Panc1 (cell line): ENCODE measurements at regions not wholly inside any gene's neighbourhood (a gene's known extent, or its start where the extent isn't known, plus 50 kb on each side); places are given as distances from the start of the nearest gene placed in this dataset.

Experiments used
- REST ChIP-seq, 2 experiments: IDR thresholded peaks; 2 replicates each; pipeline ENCODE4 v1.6.1; 2011 to 2012; ENCODE audit warnings: low read depth in 2 of 2, control low read depth in 1 of 2, low read length in 1 of 2, mild to moderate bottlenecking in 1 of 2, moderate library complexity in 1 of 2; ENCODE audit not compliant: insufficient read depth in 1 of 2
- TF ChIP-seq, protein P1 (sequence below): fragments of 450-650 bp; IDR thresholded peaks from 2 replicates; pipeline ENCODE4 v1.5.1; 2017; ENCODE audit warnings: mild to moderate bottlenecking

DNA sequence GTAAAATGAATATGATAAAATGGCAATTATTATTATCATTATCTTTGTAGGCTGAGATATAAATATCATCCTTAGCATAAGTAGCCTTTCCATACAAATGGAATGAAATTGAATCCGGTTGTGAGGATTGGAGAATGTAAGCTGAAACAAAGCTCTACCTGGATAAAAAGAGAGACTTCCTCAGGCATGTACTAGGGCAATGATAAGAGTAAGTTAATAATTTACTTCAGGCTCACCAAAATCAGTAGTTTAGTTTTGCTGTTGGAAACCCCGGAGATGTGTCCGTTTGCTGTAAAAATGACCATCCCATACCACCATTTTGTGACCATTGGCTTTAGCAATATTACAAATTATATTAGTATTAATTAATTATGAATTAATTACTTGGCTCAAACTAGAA, 96.3 kb downstream of the C12orf75 start:
- TF ChIP-seq, protein P1, sequence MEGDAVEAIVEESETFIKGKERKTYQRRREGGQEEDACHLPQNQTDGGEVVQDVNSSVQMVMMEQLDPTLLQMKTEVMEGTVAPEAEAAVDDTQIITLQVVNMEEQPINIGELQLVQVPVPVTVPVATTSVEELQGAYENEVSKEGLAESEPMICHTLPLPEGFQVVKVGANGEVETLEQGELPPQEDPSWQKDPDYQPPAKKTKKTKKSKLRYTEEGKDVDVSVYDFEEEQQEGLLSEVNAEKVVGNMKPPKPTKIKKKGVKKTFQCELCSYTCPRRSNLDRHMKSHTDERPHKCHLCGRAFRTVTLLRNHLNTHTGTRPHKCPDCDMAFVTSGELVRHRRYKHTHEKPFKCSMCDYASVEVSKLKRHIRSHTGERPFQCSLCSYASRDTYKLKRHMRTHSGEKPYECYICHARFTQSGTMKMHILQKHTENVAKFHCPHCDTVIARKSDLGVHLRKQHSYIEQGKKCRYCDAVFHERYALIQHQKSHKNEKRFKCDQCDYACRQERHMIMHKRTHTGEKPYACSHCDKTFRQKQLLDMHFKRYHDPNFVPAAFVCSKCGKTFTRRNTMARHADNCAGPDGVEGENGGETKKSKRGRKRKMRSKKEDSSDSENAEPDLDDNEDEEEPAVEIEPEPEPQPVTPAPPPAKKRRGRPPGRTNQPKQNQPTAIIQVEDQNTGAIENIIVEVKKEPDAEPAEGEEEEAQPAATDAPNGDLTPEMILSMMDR, result no peak
- TF ChIP-seq REST (IDR thresholded peaks at IDR 0.05; ENCODE audit: insufficient read depth in 1 of 2, low read depth in 2 of 2, low read length in 1 of 2), result no peak
